Body of pancreas (tissue), 4 donors: ENCODE measurements at regions not wholly inside any gene's neighbourhood (a gene's known extent, or its start where the extent isn't known, plus 50 kb on each side); places are given as distances from the start of the nearest gene placed in this dataset.
A peak's percentile ranks its signal among the peaks of the same experiment; 100 is the strongest.

Experiments used
- ATAC-seq: fragments of 150-250 bp; one replicate; pipeline ENCODE4 v1.9.1; 2016
- DNase-seq, 4 donors: peaks; one replicate each; pipeline ENCODE4 v3.0.0-alpha.2; 2019
- H3K27ac ChIP-seq, 4 donors: fragments of 200-600 bp; sonication (generic); 1 replicate in 3 of 4; 2 replicates in 1 of 4; pipeline versions ENCODE4 v1.5.1 to v1.6.1; 2016 to 2019; ENCODE audit warnings: mild to moderate bottlenecking in 1 of 4, mixed read lengths in 1 of 4, moderate library complexity in 1 of 4
- H3K27me3 ChIP-seq, 2 donors: fragments of 200-600 bp; sonication (generic); one replicate each; pipeline ENCODE4 v1.6.0; 2016; ENCODE audit warnings: mild to moderate bottlenecking in 1 of 2
- H3K36me3 ChIP-seq, 2 donors: fragments of 200-600 bp; sonication (generic); replicated peaks in 1 of 2; 2 replicates each; pipeline ENCODE4 v1.5.1; 2016; ENCODE audit warnings: low read depth in 2 of 2; ENCODE audit not compliant: insufficient read depth in 1 of 2
- H3K4me1 ChIP-seq: fragments of 200-600 bp; sonication (generic); one replicate; pipeline ENCODE4 v1.6.0; 2016
- H3K4me3 ChIP-seq, 2 donors: fragments of 200-600 bp; sonication (generic); 1 replicate in 1 of 2; 2 replicates in 1 of 2; pipeline ENCODE4 v1.5.1; 2016 to 2019
- H3K9me3 ChIP-seq, 3 donors: fragments of 200-600 bp; sonication (generic); 1 replicate in 2 of 3; 2 replicates in 1 of 3; pipeline ENCODE4 v1.5.1; 2016
- CTCF ChIP-seq, 7 experiments: fragments of 450-650 bp in 4 of 7; fragments of 200-600 bp in 3 of 7; sonication (generic) in 3 of 7; IDR thresholded peaks; one replicate each; pipeline ENCODE4 v1.5.1; 2016 to 2019; ENCODE audit warnings: antibody characterized with exemption in 7 of 7
- POLR2A ChIP-seq, 3 donors: fragments of 450-650 bp; IDR thresholded peaks; one replicate each; pipeline ENCODE4 v1.6.1; 2016; ENCODE audit warnings: antibody characterized with exemption in 3 of 3, mild to moderate bottlenecking in 2 of 3
- WGBS, 2 donors: methylation state at CpG; one replicate each; pipeline ENCODE4 v1.1.5; 2017; 5-methylcytosine and 5-hydroxymethylcytosine counted together
- intact Hi-C: fragments of 100-400 bp; cut with DNase I; formaldehyde crosslinking; loops from one replicate; pipeline ENCODE4 v1.15.1; 2023

- Histone ChIP-seq H3K27ac (no peak overlapping the region), H3K36me3 (no peaks in the 10 kb centered on the region), H3K4me1 (peaks cover 23% of the 10 kb centered on the region), H3K4me3 (no peak overlapping the region), H3K9me3 (no peaks in the 10 kb centered on the region), H3K27me3 (no peaks in the 10 kb centered on the region)
- TF ChIP-seq POLR2A (IDR thresholded peaks at IDR 0.05) (no peak), CTCF (IDR thresholded peaks at IDR 0.05) (no peak)
- intact Hi-C loops: no loop called here
- WGBS, 2 donors: 66 to 71% methylated on average over 5 of the region's 5 CpGs
- DNase-seq (peak; percentile 25 to 62 (median 50)), ATAC-seq (peak; percentile 26)
These were observed 69.8 kb upstream of the SERP2 start for GRCh38 chr13:44303681-44304432.

- H3K9me3 ChIP-seq: no peaks in the 10 kb centered on the region
- H3K4me1 ChIP-seq: peaks cover 23% of the 10 kb centered on the region
- intact Hi-C loops: no loop called here
- H3K36me3 ChIP-seq: no peaks in the 10 kb centered on the region
- no peak overlapping the region for H3K4me3 ChIP-seq
- no peak for TF ChIP-seq CTCF (IDR thresholded peaks at IDR 0.05)
- TF ChIP-seq POLR2A (IDR thresholded peaks at IDR 0.05): no peak
- 89 to 91% methylated on average over 4 of the region's 4 CpGs for WGBS, 2 donors
- no peak overlapping the region for H3K27ac ChIP-seq
- H3K27me3 ChIP-seq: no peaks in the 10 kb centered on the region
- no peak for DNase-seq
- no peak for ATAC-seq
These were observed 69.2 kb upstream of the SERP2 start for GRCh38 chr13:44304433-44304725.

- Histone ChIP-seq H3K27ac (no peak overlapping the region), H3K4me1 (peaks cover 20% of the 10 kb centered on the region), H3K27me3 (no peaks in the 10 kb centered on the region), H3K9me3 (no peaks in the 10 kb centered on the region), H3K4me3 (no peak overlapping the region), H3K36me3 (no peaks in the 10 kb centered on the region)
- TF ChIP-seq CTCF (IDR thresholded peaks at IDR 0.05) (no peak), POLR2A (IDR thresholded peaks at IDR 0.05) (no peak)
- no peak for DNase-seq
- no peak for ATAC-seq
- 87 to 100% methylated on average over 2 of the region's 2 CpGs for WGBS, 2 donors
- intact Hi-C loops: no loop called here
These were observed 68.3 kb upstream of the SERP2 start for GRCh38 chr13:44305286-44305685.

GRCh38 chr13:44305917-44306370 is 67.7 kb upstream of the SERP2 start:
- H3K4me1 ChIP-seq: peaks cover 14% of the 10 kb centered on the region
- no peaks in the 10 kb centered on the region for H3K36me3 ChIP-seq
- no peak for ATAC-seq
- H3K27ac ChIP-seq: peak overlapping the region in 2 of 4 donors; percentile 21 to 51
- no peaks in the 10 kb centered on the region for H3K9me3 ChIP-seq
- no peak overlapping the region for H3K4me3 ChIP-seq
- H3K27me3 ChIP-seq: no peaks in the 10 kb centered on the region
- intact Hi-C loops: no loop called here
- WGBS, 2 donors: 33 to 71% methylated on average over 4 of the region's 4 CpGs
- DNase-seq: peak in 1 of 4 donors; percentile 51
- TF ChIP-seq POLR2A (IDR thresholded peaks at IDR 0.05): no peak
- TF ChIP-seq CTCF (IDR thresholded peaks at IDR 0.05): no peak
